ENCODE measurements at regions not wholly inside any gene's neighbourhood (a gene's known extent, or its start where the extent isn't known, plus 50 kb on each side); places are given as distances from the start of the nearest gene placed in this dataset.

- no peak for DNase-seq (ENCODE audit: low spot score)
Observed at GRCh38 chr2:18182861-18183260, 304.4 kb downstream of the KCNS3 start.

- DNase-seq (ENCODE audit: low spot score): no peak
Observed at GRCh38 chr2:18180912-18181311, 302.4 kb downstream of the KCNS3 start.

- DNase-seq (ENCODE audit: low spot score): no peak
Observed at GRCh38 chr2:18180031-18180610, 301.7 kb downstream of the KCNS3 start.

DNA sequence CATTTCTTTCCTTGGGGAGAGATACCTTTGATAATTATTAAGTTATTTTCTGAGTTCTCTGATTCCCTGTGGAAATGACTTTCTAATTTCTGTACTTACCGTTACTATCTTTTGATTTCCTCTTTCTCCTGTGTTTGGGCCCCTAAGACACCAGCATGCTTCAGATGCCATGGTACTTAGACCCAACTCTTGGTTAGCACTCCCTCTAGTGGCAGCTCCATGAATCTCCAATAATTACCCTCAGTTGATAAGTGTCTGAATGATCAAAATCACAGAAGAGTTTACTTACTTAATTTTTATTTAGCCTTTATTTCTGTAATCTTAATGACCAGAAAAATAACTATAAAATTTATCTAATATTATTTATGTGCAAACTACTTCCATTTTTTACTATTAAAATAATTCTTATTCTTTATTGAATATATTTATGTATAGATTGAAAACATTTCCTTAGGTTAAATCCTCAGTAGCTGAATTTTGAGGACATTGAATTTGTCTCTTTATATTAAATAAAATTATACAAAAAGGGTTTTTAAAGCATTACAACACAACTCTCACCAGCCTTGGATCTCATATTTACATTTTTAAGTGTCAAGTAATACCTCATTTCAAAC is 300.4 kb downstream of the KCNS3 start:
- peak; percentile 67 for DNase-seq (ENCODE audit: low spot score)

DNA sequence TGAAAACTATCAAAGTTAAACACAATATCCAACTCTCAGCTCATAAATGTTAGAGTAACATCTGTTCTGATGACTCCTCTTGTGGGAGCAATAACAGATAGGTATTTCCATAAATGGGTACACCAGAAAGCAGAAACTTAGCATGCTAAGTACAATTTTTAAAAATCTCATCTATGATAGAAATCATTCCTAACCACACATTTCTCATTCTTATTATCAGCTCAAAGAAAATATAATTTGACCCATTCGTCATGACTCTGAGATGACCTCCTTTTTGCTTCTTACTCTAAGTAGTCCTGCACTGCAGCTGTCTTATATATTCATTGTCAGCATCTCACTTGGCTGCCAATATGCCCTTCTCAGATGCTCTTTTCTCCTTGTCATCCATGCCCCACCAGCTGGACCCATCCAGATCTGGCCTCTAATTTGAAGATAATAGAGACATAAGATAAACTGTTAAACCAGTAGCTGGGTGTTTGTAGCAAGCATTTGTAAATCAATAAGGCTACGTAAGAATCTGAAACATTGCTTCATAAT is 298.3 kb downstream of the KCNS3 start:
- DNase-seq (ENCODE audit: low spot score): no peak

- DNase-seq (ENCODE audit: low spot score): no peak
Observed at GRCh38 chr2:18172607-18173006, 294.1 kb downstream of the KCNS3 start.

- no peak for DNase-seq (ENCODE audit: low spot score)
Observed at GRCh38 chr2:18171191-18172139, 293.0 kb downstream of the KCNS3 start.

DNA sequence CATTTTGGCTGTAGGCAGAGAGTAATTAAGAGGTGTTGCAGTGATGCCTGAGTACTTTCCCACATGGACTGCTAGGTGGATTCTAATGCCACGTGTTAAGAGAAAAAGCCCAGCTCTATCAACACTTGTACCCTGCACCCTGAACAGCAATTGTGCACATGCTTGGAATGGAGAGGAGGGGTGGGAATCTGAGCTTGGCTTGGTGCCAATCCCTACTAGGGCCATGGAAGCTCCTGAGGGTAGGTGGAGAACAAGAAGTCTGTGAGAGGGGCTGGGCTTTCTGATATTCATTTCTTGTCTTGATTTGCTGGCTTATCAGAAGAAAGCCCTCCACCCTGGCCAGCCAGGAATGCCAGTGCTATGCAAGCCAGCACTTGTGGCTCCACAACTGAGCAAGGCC is 292.2 kb downstream of the KCNS3 start:
- no peak for DNase-seq (ENCODE audit: low spot score)

DNA sequence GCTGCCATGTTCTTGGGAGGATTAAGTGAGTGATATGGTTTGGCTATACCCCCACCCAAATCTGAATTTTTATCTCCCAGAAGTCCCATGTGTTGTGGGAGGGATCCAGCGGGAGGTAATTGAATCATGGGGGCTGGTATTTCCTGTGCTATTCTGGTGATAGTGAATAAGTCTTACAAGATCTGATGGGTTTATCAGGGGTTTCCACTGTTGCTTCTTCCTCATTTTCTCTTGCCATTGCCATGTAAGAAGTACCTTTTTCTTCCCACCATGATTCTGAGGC is 291.4 kb downstream of the KCNS3 start:
- no peak for DNase-seq (ENCODE audit: low spot score)

DNA sequence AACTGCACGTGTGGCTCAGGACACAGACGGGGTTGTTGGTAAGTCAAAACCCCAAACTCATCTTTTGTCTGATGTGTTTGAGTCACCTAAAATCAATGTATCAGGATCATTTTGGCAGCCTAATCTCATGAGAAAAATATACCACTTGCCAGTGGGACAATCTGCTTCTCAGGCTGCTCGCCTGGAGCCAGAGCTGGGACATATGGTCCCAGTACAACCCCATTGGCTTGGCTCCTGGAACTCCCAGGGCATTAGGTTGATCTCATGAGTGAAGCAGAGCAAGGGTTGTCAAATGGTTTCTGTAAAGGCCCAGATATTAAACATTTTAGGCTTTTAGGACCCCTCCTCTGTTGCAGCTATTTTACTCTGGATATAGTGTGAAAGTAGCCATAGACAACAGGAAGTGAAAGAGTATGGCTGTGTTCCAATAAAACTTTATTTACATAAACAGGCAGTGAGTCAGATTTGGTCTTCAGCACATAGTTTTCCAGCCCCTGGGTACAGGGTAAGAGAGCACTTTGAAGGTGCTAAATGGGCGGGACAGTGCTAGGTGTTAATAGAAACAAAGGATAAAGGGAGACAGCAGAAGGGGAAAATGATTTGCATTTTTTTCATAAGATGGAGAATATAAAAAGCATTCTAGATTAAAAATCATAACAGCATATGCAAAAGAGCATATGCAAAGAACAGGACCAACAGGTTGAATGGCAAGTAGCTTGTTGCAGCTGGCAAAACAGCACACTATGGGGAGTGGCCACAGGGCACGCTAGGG is 290.8 kb downstream of the KCNS3 start:
- DNase-seq (ENCODE audit: low spot score): peak; percentile 7

- DNase-seq (ENCODE audit: low spot score): no peak
Observed at GRCh38 chr2:18167871-18168270, 289.4 kb downstream of the KCNS3 start.

- no peak for DNase-seq (ENCODE audit: low spot score)
Observed at GRCh38 chr2:18161681-18162080, 283.2 kb downstream of the KCNS3 start.

DNA sequence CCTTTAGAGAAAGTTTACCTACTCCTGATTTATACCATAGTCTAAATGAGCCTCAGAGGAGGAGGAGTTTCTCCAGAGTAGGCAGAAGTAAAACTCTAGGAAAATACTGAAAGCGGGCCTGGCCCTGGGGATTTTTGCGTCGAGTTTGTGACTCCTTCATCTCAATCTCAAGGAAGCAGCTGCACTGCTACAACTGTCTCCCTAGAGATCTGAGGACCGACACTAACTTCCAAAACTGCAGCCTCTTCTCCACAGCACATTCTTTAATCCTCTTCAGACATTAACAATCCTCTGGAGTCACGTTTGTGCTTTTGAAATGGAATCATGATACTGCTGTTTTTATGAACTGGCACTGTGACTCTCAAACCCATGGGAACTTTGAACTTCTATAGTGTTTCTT is 281.4 kb downstream of the KCNS3 start:
- no peak for DNase-seq (ENCODE audit: low spot score)

DNA sequence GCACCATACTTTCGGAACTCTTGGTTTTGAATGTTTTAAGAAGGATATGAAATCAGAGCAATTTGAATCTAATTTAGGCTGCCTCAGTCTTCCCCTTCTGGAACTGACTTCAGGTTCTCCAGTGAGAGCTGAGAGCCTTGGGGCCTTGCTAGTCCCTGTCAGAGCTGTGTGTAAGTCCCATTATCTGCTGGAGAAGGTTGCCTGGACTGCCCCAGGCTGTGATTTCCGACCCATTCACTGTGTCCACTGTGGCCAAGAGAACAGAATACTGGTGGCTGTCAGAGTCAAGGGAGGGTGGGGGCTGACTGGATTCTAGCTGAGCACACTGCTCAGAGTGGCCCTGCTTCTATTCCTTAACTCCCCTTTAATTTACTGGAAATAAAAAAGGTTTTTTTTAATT is 278.0 kb downstream of the KCNS3 start:
- no peak for DNase-seq (ENCODE audit: low spot score)

DNA sequence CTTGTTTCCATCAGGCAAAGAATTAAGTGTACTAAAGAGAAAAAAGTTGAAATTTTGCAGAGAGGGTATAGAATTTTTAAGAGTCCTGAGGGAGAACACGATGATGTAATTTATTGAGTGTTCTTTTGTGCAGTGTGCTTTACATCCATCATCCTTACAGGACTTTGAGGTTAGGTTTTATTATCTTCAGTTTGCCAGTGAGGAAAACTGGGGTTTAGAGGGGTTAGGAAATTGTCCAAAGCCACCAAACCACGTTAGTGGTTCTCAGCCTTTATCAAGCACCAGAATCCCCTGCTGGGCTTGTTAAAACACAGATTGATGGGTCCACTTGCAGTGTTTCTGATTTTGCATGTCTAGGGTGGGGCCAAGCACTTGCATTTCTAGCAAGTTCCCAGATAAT is 277.5 kb downstream of the KCNS3 start:
- no peak for DNase-seq (ENCODE audit: low spot score)

DNA sequence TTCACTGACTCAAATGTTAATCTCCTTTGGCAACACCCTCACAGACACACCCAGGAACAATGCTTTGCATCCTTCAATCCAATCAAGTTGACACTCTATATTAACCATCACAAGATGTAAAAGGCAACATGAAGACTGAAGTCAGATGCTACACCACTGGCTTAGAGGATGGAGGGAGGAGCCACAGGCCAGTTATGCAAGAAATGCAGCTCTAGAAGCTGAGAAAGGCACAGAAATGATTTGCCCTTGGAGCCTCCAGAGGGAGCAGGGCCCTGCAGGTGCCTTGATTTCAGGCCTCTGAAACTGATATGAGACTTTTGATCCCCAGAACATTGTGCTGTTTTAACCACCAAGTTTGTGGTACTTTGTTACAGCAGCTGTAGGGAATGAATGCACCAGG is 276.3 kb downstream of the KCNS3 start:
- no peak for DNase-seq (ENCODE audit: low spot score)

- DNase-seq (ENCODE audit: low spot score): no peak
Observed at GRCh38 chr2:18154259-18154658, 275.8 kb downstream of the KCNS3 start.

GRCh38 chr2:18153741-18154140 is 275.3 kb downstream of the KCNS3 start:
- no peak for DNase-seq (ENCODE audit: low spot score)

DNA sequence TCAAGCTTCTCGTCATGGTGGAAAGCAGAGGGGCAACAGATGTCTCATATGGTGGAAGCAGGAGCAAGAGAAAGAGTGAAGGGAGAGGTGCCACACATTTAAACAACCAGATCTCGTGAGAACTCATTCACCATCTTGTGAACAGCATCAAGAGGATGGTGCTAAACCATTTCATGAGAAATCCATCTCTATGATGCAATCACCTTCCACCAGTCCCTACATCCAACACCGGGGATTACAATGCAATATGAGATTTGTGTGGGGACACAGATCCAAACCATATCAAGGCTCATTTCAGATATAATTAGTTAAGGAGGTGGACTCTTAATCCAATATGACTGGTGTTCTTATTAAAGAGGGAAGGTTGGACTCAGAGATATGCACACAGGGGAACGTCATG is 272.8 kb downstream of the KCNS3 start:
- DNase-seq (ENCODE audit: low spot score): no peak

DNA sequence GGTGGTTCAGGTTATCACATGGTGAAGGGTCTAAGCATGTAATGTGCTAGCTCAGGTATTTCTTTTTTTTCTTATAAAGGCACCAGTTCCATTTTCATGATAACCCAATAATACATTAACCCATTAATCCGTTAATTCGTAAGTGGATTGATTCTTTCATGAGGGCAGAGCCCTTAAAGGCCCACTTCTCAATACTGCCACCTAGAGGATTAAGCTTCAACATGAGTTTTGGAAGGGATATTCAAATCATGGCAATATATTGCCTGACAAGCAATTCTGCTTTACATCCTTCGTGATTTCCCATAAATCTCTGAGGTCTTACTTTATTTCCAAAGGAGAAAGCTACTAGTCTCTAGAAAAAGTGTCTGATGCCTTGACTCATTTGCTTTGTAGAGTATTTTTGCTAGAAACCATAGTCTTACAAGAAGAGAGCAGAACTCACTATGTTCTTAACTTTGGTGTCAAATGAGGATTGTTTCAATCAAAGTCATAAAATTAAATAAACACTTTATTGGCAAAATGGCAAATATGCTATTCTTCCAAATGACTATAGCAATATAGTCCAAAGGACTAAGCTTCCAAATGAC is 271.3 kb downstream of the KCNS3 start:
- DNase-seq (ENCODE audit: low spot score): peak; percentile 62

- no peak for DNase-seq (ENCODE audit: low spot score)
Observed at GRCh38 chr2:18136881-18137475, 258.5 kb downstream of the KCNS3 start.

GRCh38 chr2:18133310-18133709 is 254.8 kb downstream of the KCNS3 start:
- no peak for DNase-seq (ENCODE audit: low spot score)
